ENCODE measurements at regions not wholly inside any gene's neighbourhood (a gene's known extent, or its start where the extent isn't known, plus 50 kb on each side); places are given as distances from the start of the nearest gene placed in this dataset.

- ChIA-PET POLR2A (no interaction called here), CTCF (no interaction called here)
- no peak for ATAC-seq
- no peaks in the 10 kb centered on the region for H3K36me3 ChIP-seq (ENCODE audit: control insufficient read depth, insufficient read depth, low read length)
- intact Hi-C loops (cut with micrococcal nuclease; ENCODE audit: unreplicated experiment) (no loop called here), in situ Hi-C loops (cut with HindIII; ENCODE audit: low pct_unique_long_range_greater_than_20kb, low sequenced_read_pairs) (no loop called here)
- no peaks in the 10 kb centered on the region for H3K9me3 ChIP-seq (ENCODE audit: control insufficient read depth, insufficient read depth, low read depth, low read length)
- no peak for DNase-seq (ENCODE audit: low read depth, low spot score)
- H3K4me1 ChIP-seq (ENCODE audit: control insufficient read depth, insufficient read depth, low read length), result no peaks in the 10 kb centered on the region
- no peak for TF ChIP-seq CTCF (IDR thresholded peaks at IDR 0.05)
- TF ChIP-seq SIN3A (IDR thresholded peaks at IDR 0.05; ENCODE audit: borderline replicate concordance, insufficient read depth, low read depth, low read length), result no peak
- no TSS peak for BruUV-seq (replicated peaks)
- no peaks in the 10 kb centered on the region; the same call in 1 of the 2 replicates for H3K27me3 ChIP-seq (ENCODE audit: control insufficient read depth, insufficient read depth, low read length)
- no peak overlapping the region for H3K4me3 ChIP-seq (ENCODE audit: low read depth in 2 of 2, low read length in 2 of 2)
- no peak overlapping the region for H3K27ac ChIP-seq (ENCODE audit: low read length)
Observed at GRCh38 chr7:45514944-45515343, 59.2 kb upstream of the ADCY1 start.

DNA sequence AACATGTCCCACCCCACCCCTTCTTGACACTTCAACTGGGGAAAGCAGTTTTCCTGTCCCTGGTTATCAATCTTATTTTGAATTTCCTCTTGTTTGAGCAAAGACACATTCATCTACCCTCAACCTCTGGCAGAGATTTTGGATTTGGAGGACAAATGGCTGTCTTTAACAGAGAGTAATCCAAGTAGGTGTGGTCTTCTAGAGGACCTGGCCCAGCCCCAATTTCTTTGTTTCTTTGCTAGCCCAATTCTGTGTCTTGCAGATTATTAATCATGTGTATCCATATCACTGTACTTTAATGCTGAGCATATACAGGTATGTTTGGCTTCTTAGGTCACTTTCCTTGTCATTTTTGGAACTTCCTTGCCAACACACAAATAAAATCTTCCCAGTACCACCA lies 58.8 kb upstream of the ADCY1 start:
- BruUV-seq (replicated peaks), result no TSS peak
- no peak for ATAC-seq
- TF ChIP-seq TCF7L2 (IDR thresholded peaks at IDR 0.05; ENCODE audit: low read depth, low read length), result no peak
- no peak for TF ChIP-seq SIN3A (IDR thresholded peaks at IDR 0.05; ENCODE audit: borderline replicate concordance, insufficient read depth, low read depth, low read length)
- TF ChIP-seq, protein P1, sequence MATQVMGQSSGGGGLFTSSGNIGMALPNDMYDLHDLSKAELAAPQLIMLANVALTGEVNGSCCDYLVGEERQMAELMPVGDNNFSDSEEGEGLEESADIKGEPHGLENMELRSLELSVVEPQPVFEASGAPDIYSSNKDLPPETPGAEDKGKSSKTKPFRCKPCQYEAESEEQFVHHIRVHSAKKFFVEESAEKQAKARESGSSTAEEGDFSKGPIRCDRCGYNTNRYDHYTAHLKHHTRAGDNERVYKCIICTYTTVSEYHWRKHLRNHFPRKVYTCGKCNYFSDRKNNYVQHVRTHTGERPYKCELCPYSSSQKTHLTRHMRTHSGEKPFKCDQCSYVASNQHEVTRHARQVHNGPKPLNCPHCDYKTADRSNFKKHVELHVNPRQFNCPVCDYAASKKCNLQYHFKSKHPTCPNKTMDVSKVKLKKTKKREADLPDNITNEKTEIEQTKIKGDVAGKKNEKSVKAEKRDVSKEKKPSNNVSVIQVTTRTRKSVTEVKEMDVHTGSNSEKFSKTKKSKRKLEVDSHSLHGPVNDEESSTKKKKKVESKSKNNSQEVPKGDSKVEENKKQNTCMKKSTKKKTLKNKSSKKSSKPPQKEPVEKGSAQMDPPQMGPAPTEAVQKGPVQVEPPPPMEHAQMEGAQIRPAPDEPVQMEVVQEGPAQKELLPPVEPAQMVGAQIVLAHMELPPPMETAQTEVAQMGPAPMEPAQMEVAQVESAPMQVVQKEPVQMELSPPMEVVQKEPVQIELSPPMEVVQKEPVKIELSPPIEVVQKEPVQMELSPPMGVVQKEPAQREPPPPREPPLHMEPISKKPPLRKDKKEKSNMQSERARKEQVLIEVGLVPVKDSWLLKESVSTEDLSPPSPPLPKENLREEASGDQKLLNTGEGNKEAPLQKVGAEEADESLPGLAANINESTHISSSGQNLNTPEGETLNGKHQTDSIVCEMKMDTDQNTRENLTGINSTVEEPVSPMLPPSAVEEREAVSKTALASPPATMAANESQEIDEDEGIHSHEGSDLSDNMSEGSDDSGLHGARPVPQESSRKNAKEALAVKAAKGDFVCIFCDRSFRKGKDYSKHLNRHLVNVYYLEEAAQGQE (IDR thresholded peaks at IDR 0.05; ENCODE audit: insufficient read depth in 1 of 2, low read depth in 2 of 2, low read length in 1 of 2), result no peak
- no peak for TF ChIP-seq POLR2AphosphoS5 (IDR thresholded peaks at IDR 0.05; ENCODE audit: low read depth, low read length)
- TF ChIP-seq CTCF (IDR thresholded peaks at IDR 0.05), result no peak

More for the DNA sequence above, 58.8 kb upstream of the ADCY1 start:
- in situ Hi-C loops (cut with HindIII; ENCODE audit: low pct_unique_long_range_greater_than_20kb, low sequenced_read_pairs) (no loop called here), intact Hi-C loops (cut with micrococcal nuclease; ENCODE audit: unreplicated experiment) (no loop called here)
- ChIA-PET POLR2A (no interaction called here), CTCF (no interaction called here)
- DNase-seq (ENCODE audit: low read depth, low spot score), result no peak
- H3K36me3 ChIP-seq (ENCODE audit: control insufficient read depth, insufficient read depth, low read length), result no peaks in the 10 kb centered on the region
- no peaks in the 10 kb centered on the region; the same call in 1 of the 2 replicates for H3K27me3 ChIP-seq (ENCODE audit: control insufficient read depth, insufficient read depth, low read length)
- no peak overlapping the region for H3K4me3 ChIP-seq (ENCODE audit: low read depth in 2 of 2, low read length in 2 of 2)
- H3K27ac ChIP-seq (ENCODE audit: low read length), result no peak overlapping the region
- H3K4me1 ChIP-seq (ENCODE audit: control insufficient read depth, insufficient read depth, low read length), result no peaks in the 10 kb centered on the region
- no peaks in the 10 kb centered on the region for H3K9me3 ChIP-seq (ENCODE audit: control insufficient read depth, insufficient read depth, low read depth, low read length)
